ENCODE measurements at regions not wholly inside any gene's neighbourhood (a gene's known extent, or its start where the extent isn't known, plus 50 kb on each side); places are given as distances from the start of the nearest gene placed in this dataset.

- Histone ChIP-seq H3K4me1 (ENCODE audit: control insufficient read depth in 5 of 5, insufficient read depth in 5 of 5, low read length in 5 of 5) (no peaks in the 10 kb centered on the region), H3K27me3 (ENCODE audit: control insufficient read depth in 5 of 5, insufficient read depth in 4 of 5, low read length in 5 of 5) (peaks cover 0 to 6% (median under 1%) of the 10 kb centered on the region in 5 donors), H3K9me3 (ENCODE audit: control insufficient read depth in 5 of 5, low read length in 5 of 5) (no peaks in the 10 kb centered on the region), H3K36me3 (ENCODE audit: control insufficient read depth in 5 of 5, insufficient read depth in 5 of 5, low read length in 5 of 5) (no peaks in the 10 kb centered on the region), H3K27ac (ENCODE audit: low read depth, low read length) (no peak overlapping the region), H3K4me3 (ENCODE audit: low read depth in 1 of 5, low read length in 5 of 5) (no peak overlapping the region), H3K9ac (ENCODE audit: low read length in 5 of 5) (no peak overlapping the region)
Observed at GRCh38 chr6:43992126-43992663, 135.1 kb downstream of the MRPL14 start.

- H3K27ac ChIP-seq (ENCODE audit: low read depth, low read length), result no peak overlapping the region
- no peak overlapping the region for H3K4me3 ChIP-seq (ENCODE audit: low read depth in 1 of 5, low read length in 5 of 5)
- H3K4me1 ChIP-seq (ENCODE audit: control insufficient read depth in 5 of 5, insufficient read depth in 5 of 5, low read length in 5 of 5), result no peaks in the 10 kb centered on the region
- no peaks in the 10 kb centered on the region for H3K9me3 ChIP-seq (ENCODE audit: control insufficient read depth in 5 of 5, low read length in 5 of 5)
- H3K9ac ChIP-seq (ENCODE audit: low read length in 5 of 5), result no peak overlapping the region
- H3K27me3 ChIP-seq (ENCODE audit: control insufficient read depth in 5 of 5, insufficient read depth in 4 of 5, low read length in 5 of 5), result peaks cover 2 to 10% (median 4%) of the 10 kb centered on the region in 5 donors
- H3K36me3 ChIP-seq (ENCODE audit: control insufficient read depth in 5 of 5, insufficient read depth in 5 of 5, low read length in 5 of 5), result no peaks in the 10 kb centered on the region
Observed at GRCh38 chr6:43990627-43991619, 136.3 kb downstream of the MRPL14 start.

- no peaks in the 10 kb centered on the region for H3K4me1 ChIP-seq (ENCODE audit: control insufficient read depth in 5 of 5, insufficient read depth in 5 of 5, low read length in 5 of 5)
- no peak overlapping the region for H3K27ac ChIP-seq (ENCODE audit: low read depth, low read length)
- H3K36me3 ChIP-seq (ENCODE audit: control insufficient read depth in 5 of 5, insufficient read depth in 5 of 5, low read length in 5 of 5), result no peaks in the 10 kb centered on the region
- H3K27me3 ChIP-seq (ENCODE audit: control insufficient read depth in 5 of 5, insufficient read depth in 4 of 5, low read length in 5 of 5), result peaks cover 2 to 10% (median 4%) of the 10 kb centered on the region in 5 donors
- H3K9ac ChIP-seq (ENCODE audit: low read length in 5 of 5), result no peak overlapping the region
- no peak overlapping the region for H3K4me3 ChIP-seq (ENCODE audit: low read depth in 1 of 5, low read length in 5 of 5)
- no peaks in the 10 kb centered on the region for H3K9me3 ChIP-seq (ENCODE audit: control insufficient read depth in 5 of 5, low read length in 5 of 5)
Observed at GRCh38 chr6:43990275-43990626, 137.0 kb downstream of the MRPL14 start.

- Histone ChIP-seq H3K4me1 (ENCODE audit: control insufficient read depth in 5 of 5, insufficient read depth in 5 of 5, low read length in 5 of 5) (peaks cover 0 to 3% (median 0%) of the 10 kb centered on the region in 5 donors), H3K27me3 (ENCODE audit: control insufficient read depth in 5 of 5, insufficient read depth in 4 of 5, low read length in 5 of 5) (peaks cover 2 to 10% (median 8%) of the 10 kb centered on the region in 5 donors)
Observed at GRCh38 chr6:43989581-43990146, 137.6 kb downstream of the MRPL14 start.

GRCh38 chr6:43988801-43989200, 138.5 kb downstream of the MRPL14 start:
- no peak overlapping the region for H3K9ac ChIP-seq (ENCODE audit: low read length in 5 of 5)
- peaks cover 0 to 3% (median 0%) of the 10 kb centered on the region in 5 donors for H3K4me1 ChIP-seq (ENCODE audit: control insufficient read depth in 5 of 5, insufficient read depth in 5 of 5, low read length in 5 of 5)

More at GRCh38 chr6:43989581-43990146, 137.6 kb downstream of the MRPL14 start:
- Histone ChIP-seq H3K27ac (ENCODE audit: low read depth, low read length) (no peak overlapping the region), H3K36me3 (ENCODE audit: control insufficient read depth in 5 of 5, insufficient read depth in 5 of 5, low read length in 5 of 5) (no peaks in the 10 kb centered on the region), H3K9ac (ENCODE audit: low read length in 5 of 5) (no peak overlapping the region), H3K4me3 (ENCODE audit: low read depth in 1 of 5, low read length in 5 of 5) (no peak overlapping the region), H3K9me3 (ENCODE audit: control insufficient read depth in 5 of 5, low read length in 5 of 5) (no peaks in the 10 kb centered on the region)

GRCh38 chr6:43987838-43988439, 139.3 kb downstream of the MRPL14 start:
- H3K27me3 ChIP-seq (ENCODE audit: control insufficient read depth in 5 of 5, insufficient read depth in 4 of 5, low read length in 5 of 5), result peaks cover 2 to 10% (median 8%) of the 10 kb centered on the region in 5 donors
- peaks cover 0 to 3% (median 0%) of the 10 kb centered on the region in 5 donors for H3K4me1 ChIP-seq (ENCODE audit: control insufficient read depth in 5 of 5, insufficient read depth in 5 of 5, low read length in 5 of 5)
- H3K4me3 ChIP-seq (ENCODE audit: low read depth in 1 of 5, low read length in 5 of 5), result no peak overlapping the region
- H3K27ac ChIP-seq (ENCODE audit: low read depth, low read length), result no peak overlapping the region
- H3K9ac ChIP-seq (ENCODE audit: low read length in 5 of 5), result no peak overlapping the region
- no peaks in the 10 kb centered on the region for H3K9me3 ChIP-seq (ENCODE audit: control insufficient read depth in 5 of 5, low read length in 5 of 5)
- no peaks in the 10 kb centered on the region for H3K36me3 ChIP-seq (ENCODE audit: control insufficient read depth in 5 of 5, insufficient read depth in 5 of 5, low read length in 5 of 5)

More at GRCh38 chr6:43988801-43989200, 138.5 kb downstream of the MRPL14 start:
- peaks cover 2 to 10% (median 8%) of the 10 kb centered on the region in 5 donors for H3K27me3 ChIP-seq (ENCODE audit: control insufficient read depth in 5 of 5, insufficient read depth in 4 of 5, low read length in 5 of 5)
- H3K36me3 ChIP-seq (ENCODE audit: control insufficient read depth in 5 of 5, insufficient read depth in 5 of 5, low read length in 5 of 5), result no peaks in the 10 kb centered on the region
- no peak overlapping the region for H3K27ac ChIP-seq (ENCODE audit: low read depth, low read length)
- H3K9me3 ChIP-seq (ENCODE audit: control insufficient read depth in 5 of 5, low read length in 5 of 5), result no peaks in the 10 kb centered on the region
- H3K4me3 ChIP-seq (ENCODE audit: low read depth in 1 of 5, low read length in 5 of 5), result no peak overlapping the region

GRCh38 chr6:43986177-43986825, 141.0 kb downstream of the MRPL14 start:
- Histone ChIP-seq H3K27ac (ENCODE audit: low read depth, low read length) (no peak overlapping the region), H3K27me3 (ENCODE audit: control insufficient read depth in 5 of 5, insufficient read depth in 4 of 5, low read length in 5 of 5) (peaks cover 2 to 10% (median 8%) of the 10 kb centered on the region in 5 donors), H3K9me3 (ENCODE audit: control insufficient read depth in 5 of 5, low read length in 5 of 5) (no peaks in the 10 kb centered on the region), H3K4me3 (ENCODE audit: low read depth in 1 of 5, low read length in 5 of 5) (no peak overlapping the region), H3K36me3 (ENCODE audit: control insufficient read depth in 5 of 5, insufficient read depth in 5 of 5, low read length in 5 of 5) (no peaks in the 10 kb centered on the region), H3K9ac (ENCODE audit: low read length in 5 of 5) (no peak overlapping the region), H3K4me1 (ENCODE audit: control insufficient read depth in 5 of 5, insufficient read depth in 5 of 5, low read length in 5 of 5) (peaks cover 0 to 3% (median 0%) of the 10 kb centered on the region in 5 donors)

- H3K4me3 ChIP-seq (ENCODE audit: low read depth in 1 of 5, low read length in 5 of 5), result no peak overlapping the region
- H3K36me3 ChIP-seq (ENCODE audit: control insufficient read depth in 5 of 5, insufficient read depth in 5 of 5, low read length in 5 of 5), result no peaks in the 10 kb centered on the region
- H3K27ac ChIP-seq (ENCODE audit: low read depth, low read length), result no peak overlapping the region
- no peak overlapping the region for H3K9ac ChIP-seq (ENCODE audit: low read length in 5 of 5)
- peaks cover 0 to 3% (median 0%) of the 10 kb centered on the region in 5 donors for H3K4me1 ChIP-seq (ENCODE audit: control insufficient read depth in 5 of 5, insufficient read depth in 5 of 5, low read length in 5 of 5)
- H3K9me3 ChIP-seq (ENCODE audit: control insufficient read depth in 5 of 5, low read length in 5 of 5), result no peaks in the 10 kb centered on the region
- peaks cover 2 to 13% (median 8%) of the 10 kb centered on the region in 5 donors for H3K27me3 ChIP-seq (ENCODE audit: control insufficient read depth in 5 of 5, insufficient read depth in 4 of 5, low read length in 5 of 5)
Observed at GRCh38 chr6:43985329-43985728, 141.9 kb downstream of the MRPL14 start.

- no peak overlapping the region for H3K4me3 ChIP-seq (ENCODE audit: low read depth in 1 of 5, low read length in 5 of 5)
- H3K27me3 ChIP-seq (ENCODE audit: control insufficient read depth in 5 of 5, insufficient read depth in 4 of 5, low read length in 5 of 5), result peaks cover 2 to 13% (median 8%) of the 10 kb centered on the region in 5 donors
- no peaks in the 10 kb centered on the region for H3K9me3 ChIP-seq (ENCODE audit: control insufficient read depth in 5 of 5, low read length in 5 of 5)
- H3K4me1 ChIP-seq (ENCODE audit: control insufficient read depth in 5 of 5, insufficient read depth in 5 of 5, low read length in 5 of 5), result peaks cover 0 to 4% (median 0%) of the 10 kb centered on the region in 5 donors
- no peaks in the 10 kb centered on the region for H3K36me3 ChIP-seq (ENCODE audit: control insufficient read depth in 5 of 5, insufficient read depth in 5 of 5, low read length in 5 of 5)
- no peak overlapping the region for H3K9ac ChIP-seq (ENCODE audit: low read length in 5 of 5)
- no peak overlapping the region for H3K27ac ChIP-seq (ENCODE audit: low read depth, low read length)
Observed at GRCh38 chr6:43984442-43985321, 142.6 kb downstream of the MRPL14 start.
